ENCODE measurements at regions not wholly inside any gene's neighbourhood (a gene's known extent, or its start where the extent isn't known, plus 50 kb on each side); places are given as distances from the start of the nearest gene placed in this dataset.

- no peak for TF ChIP-seq ZNF396 (CRISPR knock-in tag; IDR thresholded peaks at IDR 0.05; ENCODE audit: borderline replicate concordance)
- TF ChIP-seq, protein P1, sequence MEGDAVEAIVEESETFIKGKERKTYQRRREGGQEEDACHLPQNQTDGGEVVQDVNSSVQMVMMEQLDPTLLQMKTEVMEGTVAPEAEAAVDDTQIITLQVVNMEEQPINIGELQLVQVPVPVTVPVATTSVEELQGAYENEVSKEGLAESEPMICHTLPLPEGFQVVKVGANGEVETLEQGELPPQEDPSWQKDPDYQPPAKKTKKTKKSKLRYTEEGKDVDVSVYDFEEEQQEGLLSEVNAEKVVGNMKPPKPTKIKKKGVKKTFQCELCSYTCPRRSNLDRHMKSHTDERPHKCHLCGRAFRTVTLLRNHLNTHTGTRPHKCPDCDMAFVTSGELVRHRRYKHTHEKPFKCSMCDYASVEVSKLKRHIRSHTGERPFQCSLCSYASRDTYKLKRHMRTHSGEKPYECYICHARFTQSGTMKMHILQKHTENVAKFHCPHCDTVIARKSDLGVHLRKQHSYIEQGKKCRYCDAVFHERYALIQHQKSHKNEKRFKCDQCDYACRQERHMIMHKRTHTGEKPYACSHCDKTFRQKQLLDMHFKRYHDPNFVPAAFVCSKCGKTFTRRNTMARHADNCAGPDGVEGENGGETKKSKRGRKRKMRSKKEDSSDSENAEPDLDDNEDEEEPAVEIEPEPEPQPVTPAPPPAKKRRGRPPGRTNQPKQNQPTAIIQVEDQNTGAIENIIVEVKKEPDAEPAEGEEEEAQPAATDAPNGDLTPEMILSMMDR (IDR thresholded peaks at IDR 0.05) = no peak
- no peak for TF ChIP-seq TP53 (CRISPR knock-in tag; IDR thresholded peaks at IDR 0.05)
- no peak for TF ChIP-seq MAX (CRISPR knock-in tag; IDR thresholded peaks at IDR 0.05)
- TF ChIP-seq SP1 (CRISPR knock-in tag; conservative IDR thresholded peaks at IDR 0.05) = no peak
- TF ChIP-seq IRF1 (CRISPR knock-in tag; IDR thresholded peaks at IDR 0.05) = no peak
- TF ChIP-seq NR3C1 (CRISPR knock-in tag; conservative IDR thresholded peaks at IDR 0.05; ENCODE audit: low read depth) = no peak
- TF ChIP-seq E2F5 (CRISPR knock-in tag; IDR thresholded peaks at IDR 0.05) = no peak
- no peak for TF ChIP-seq ATF2 (CRISPR knock-in tag; IDR thresholded peaks at IDR 0.05; ENCODE audit: borderline replicate concordance, low read depth)
These were observed 166.4 kb downstream of the TTC8 start for GRCh38 chr14:88990856-88991255.
